H1 (cell line): ENCODE measurements at regions not wholly inside any gene's neighbourhood (a gene's known extent, or its start where the extent isn't known, plus 50 kb on each side); places are given as distances from the start of the nearest gene placed in this dataset.
"Not testable (repeated sequence)": the region's sequence is repeated elsewhere in the genome, so short reads cannot be mapped to it uniquely, and the experiment has no call there.

Experiments
- ASH2L ChIP-seq: fragments of 200-600, 300-600 bp; sonication (generic); IDR thresholded peaks from one replicate; pipeline ENCODE4 v1.7.1; 2017; ENCODE audit warnings: low read length
- FOSL1 ChIP-seq: IDR thresholded peaks from 2 replicates; pipeline ENCODE4 v1.6.1; 2011; ENCODE audit warnings: mild to moderate bottlenecking, low read depth, low read length, moderate library complexity; ENCODE audit not compliant: insufficient read depth
- JUN ChIP-seq: IDR thresholded peaks from 2 replicates; pipeline ENCODE4 v1.6.1; 2011; ENCODE audit warnings: low read depth, mild to moderate bottlenecking, improper control_type of control experiment, low read length
- RAD21 ChIP-seq, 2 experiments: IDR thresholded peaks in 1 of 2; conservative IDR thresholded peaks in 1 of 2; 2 replicates each; pipeline ENCODE4 v1.6.1; 2011; ENCODE audit warnings: low read depth in 2 of 2, low read length in 2 of 2, improper control_type of control experiment in 1 of 2, inconsistent platforms in 1 of 2, mild to moderate bottlenecking in 1 of 2, moderate library complexity in 1 of 2
- RXRA ChIP-seq: IDR thresholded peaks from 2 replicates; pipeline ENCODE4 v1.6.1; 2011; ENCODE audit warnings: low read depth, mild to moderate bottlenecking, low read length, moderate library complexity; ENCODE audit not compliant: insufficient read depth
- SP1 ChIP-seq: IDR thresholded peaks from 2 replicates; pipeline ENCODE4 v1.6.1; 2011; ENCODE audit warnings: low read depth, low read length
- TAF1 ChIP-seq: IDR thresholded peaks from 2 replicates; pipeline ENCODE4 v1.6.1; 2011; ENCODE audit warnings: mild to moderate bottlenecking, low read depth, low read length
- TF ChIP-seq, protein P1 (sequence below), 3 experiments: IDR thresholded peaks; 1 replicate in 2 of 3; 2 replicates in 1 of 3; pipeline versions ENCODE4 v1.5.1 to v1.6.1; 2011; ENCODE audit warnings: low read length in 3 of 3, mild to moderate bottlenecking in 3 of 3, inconsistent platforms in 2 of 3, low read depth in 1 of 3, moderate library complexity in 1 of 3; ENCODE audit not compliant: insufficient read depth in 1 of 3; ENCODE audit errors: control extremely low read depth in 1 of 3
- TF ChIP-seq, protein P2 (sequence below): IDR thresholded peaks from 2 replicates; pipeline ENCODE4 v1.6.1; 2012; ENCODE audit warnings: low read length, inconsistent platforms

DNA sequence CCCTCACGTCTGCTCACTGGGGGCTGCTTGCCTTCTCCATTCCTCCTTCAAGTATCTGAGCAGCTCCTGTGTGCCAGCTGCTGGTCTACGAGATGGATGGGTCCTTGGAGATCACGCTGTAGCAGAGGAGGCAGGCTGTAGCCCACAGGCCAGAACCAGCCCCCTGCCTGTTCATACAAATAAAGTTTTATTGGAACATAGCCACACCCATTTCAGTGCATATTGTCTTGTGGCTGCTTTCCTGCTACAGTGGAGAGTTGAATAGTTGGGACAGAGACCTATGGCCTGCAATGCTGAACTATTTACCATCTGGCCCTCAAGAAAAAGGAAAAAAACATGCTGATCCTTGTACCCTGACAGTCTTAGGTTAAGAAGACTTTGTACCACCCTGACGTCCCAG lies 136.8 kb upstream of the HMX1 start:
- not testable (repeated sequence) for TF ChIP-seq TAF1; SP1; FOSL1; ASH2L; RAD21 (IDR thresholded peaks at IDR 0.05 in 1 of 2, conservative IDR thresholded peaks at IDR 0.05 in 1 of 2; ENCODE audit: low read depth in 2 of 2, low read length in 2 of 2); RXRA; JUN
- TF ChIP-seq, protein P1, sequence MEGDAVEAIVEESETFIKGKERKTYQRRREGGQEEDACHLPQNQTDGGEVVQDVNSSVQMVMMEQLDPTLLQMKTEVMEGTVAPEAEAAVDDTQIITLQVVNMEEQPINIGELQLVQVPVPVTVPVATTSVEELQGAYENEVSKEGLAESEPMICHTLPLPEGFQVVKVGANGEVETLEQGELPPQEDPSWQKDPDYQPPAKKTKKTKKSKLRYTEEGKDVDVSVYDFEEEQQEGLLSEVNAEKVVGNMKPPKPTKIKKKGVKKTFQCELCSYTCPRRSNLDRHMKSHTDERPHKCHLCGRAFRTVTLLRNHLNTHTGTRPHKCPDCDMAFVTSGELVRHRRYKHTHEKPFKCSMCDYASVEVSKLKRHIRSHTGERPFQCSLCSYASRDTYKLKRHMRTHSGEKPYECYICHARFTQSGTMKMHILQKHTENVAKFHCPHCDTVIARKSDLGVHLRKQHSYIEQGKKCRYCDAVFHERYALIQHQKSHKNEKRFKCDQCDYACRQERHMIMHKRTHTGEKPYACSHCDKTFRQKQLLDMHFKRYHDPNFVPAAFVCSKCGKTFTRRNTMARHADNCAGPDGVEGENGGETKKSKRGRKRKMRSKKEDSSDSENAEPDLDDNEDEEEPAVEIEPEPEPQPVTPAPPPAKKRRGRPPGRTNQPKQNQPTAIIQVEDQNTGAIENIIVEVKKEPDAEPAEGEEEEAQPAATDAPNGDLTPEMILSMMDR (IDR thresholded peaks at IDR 0.05; ENCODE audit: control extremely low read depth in 1 of 3, insufficient read depth in 1 of 3, low read depth in 1 of 3, low read length in 3 of 3) = not testable (repeated sequence)
- TF ChIP-seq, protein P2, sequence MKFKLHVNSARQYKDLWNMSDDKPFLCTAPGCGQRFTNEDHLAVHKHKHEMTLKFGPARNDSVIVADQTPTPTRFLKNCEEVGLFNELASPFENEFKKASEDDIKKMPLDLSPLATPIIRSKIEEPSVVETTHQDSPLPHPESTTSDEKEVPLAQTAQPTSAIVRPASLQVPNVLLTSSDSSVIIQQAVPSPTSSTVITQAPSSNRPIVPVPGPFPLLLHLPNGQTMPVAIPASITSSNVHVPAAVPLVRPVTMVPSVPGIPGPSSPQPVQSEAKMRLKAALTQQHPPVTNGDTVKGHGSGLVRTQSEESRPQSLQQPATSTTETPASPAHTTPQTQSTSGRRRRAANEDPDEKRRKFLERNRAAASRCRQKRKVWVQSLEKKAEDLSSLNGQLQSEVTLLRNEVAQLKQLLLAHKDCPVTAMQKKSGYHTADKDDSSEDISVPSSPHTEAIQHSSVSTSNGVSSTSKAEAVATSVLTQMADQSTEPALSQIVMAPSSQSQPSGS = not testable (repeated sequence)
